H9 (cell line): ENCODE measurements at regions not wholly inside any gene's neighbourhood (a gene's known extent, or its start where the extent isn't known, plus 50 kb on each side); places are given as distances from the start of the nearest gene placed in this dataset.

ENCODE experiments used
- DNase-seq: peaks from one replicate; pipeline ENCODE4 v3.0.0-alpha.2; 2017
- H2AFZ ChIP-seq: one replicate; pipeline ENCODE4 v1.6.1; 2013; ENCODE audit warnings: mild to moderate bottlenecking, low read length, control low read depth, moderate library complexity
- H2AK5ac ChIP-seq: 2 replicates; pipeline ENCODE4 v1.6.1; 2013; ENCODE audit warnings: low read length, control low read depth, mixed read lengths; ENCODE audit not compliant: insufficient read length
- H2BK120ac ChIP-seq: one replicate; pipeline ENCODE4 v1.6.1; 2013; ENCODE audit warnings: low read depth, mild to moderate bottlenecking, low read length, control low read depth, inconsistent platforms; ENCODE audit not compliant: poor library complexity, severe bottlenecking
- H2BK12ac ChIP-seq: 2 replicates; pipeline ENCODE4 v1.6.1; 2013; ENCODE audit warnings: low read length, control low read depth, mixed read lengths, low read depth; ENCODE audit not compliant: insufficient read length
- H2BK15ac ChIP-seq: 2 replicates; pipeline ENCODE4 v1.6.1; 2013; ENCODE audit warnings: low read depth, low read length, control low read depth
- H2BK20ac ChIP-seq: one replicate; pipeline ENCODE4 v1.6.1; 2013; ENCODE audit warnings: low read depth, mild to moderate bottlenecking, low read length, control low read depth, inconsistent platforms; ENCODE audit not compliant: poor library complexity, severe bottlenecking
- H2BK5ac ChIP-seq: 2 replicates; pipeline ENCODE4 v1.6.1; 2013; ENCODE audit warnings: low read length, control low read depth, mixed read lengths; ENCODE audit not compliant: insufficient read length
- H3K14ac ChIP-seq: 2 replicates; pipeline ENCODE4 v1.6.1; 2013; ENCODE audit warnings: low read length, control low read depth; ENCODE audit not compliant: insufficient read depth
- H3K18ac ChIP-seq: 2 replicates; pipeline ENCODE4 v1.6.1; 2013; ENCODE audit warnings: low read depth, mild to moderate bottlenecking, mixed read lengths, low read length, control low read depth; ENCODE audit not compliant: insufficient read length
- H3K23ac ChIP-seq: 2 replicates; pipeline ENCODE4 v1.6.1; 2013; ENCODE audit warnings: low read length, control low read depth, mixed read lengths, low read depth; ENCODE audit not compliant: insufficient read length
- H3K23me2 ChIP-seq: 2 replicates; pipeline ENCODE4 v1.6.1; 2013; ENCODE audit warnings: low read depth, mild to moderate bottlenecking, mixed read lengths, low read length, control low read depth; ENCODE audit not compliant: insufficient read length, poor library complexity, severe bottlenecking
- H3K27ac ChIP-seq: 2 replicates; pipeline ENCODE4 v1.5.1; 2013; ENCODE audit warnings: low read length, control low read depth, mixed read lengths, low read depth; ENCODE audit not compliant: insufficient read length
- H3K27me3 ChIP-seq: 2 replicates; pipeline ENCODE4 v1.6.1; 2013; ENCODE audit warnings: low read length, control low read depth, inconsistent platforms; ENCODE audit not compliant: insufficient read depth
- H3K4ac ChIP-seq: 2 replicates; pipeline ENCODE4 v1.6.1; 2013; ENCODE audit warnings: low read depth, mild to moderate bottlenecking, control low read depth, inconsistent platforms, low read length, moderate library complexity
- H3K4me1 ChIP-seq: 2 replicates; pipeline ENCODE4 v1.6.1; 2013; ENCODE audit warnings: low read length, control low read depth, inconsistent platforms; ENCODE audit not compliant: insufficient read depth
- H3K4me2 ChIP-seq: 2 replicates; pipeline ENCODE4 v1.6.1; 2013; ENCODE audit warnings: low read length, control low read depth, mixed read lengths; ENCODE audit not compliant: insufficient read length, insufficient read depth
- H3K56ac ChIP-seq: 2 replicates; pipeline ENCODE4 v1.6.1; 2013; ENCODE audit warnings: low read depth, mild to moderate bottlenecking, mixed read lengths, low read length, control low read depth; ENCODE audit not compliant: insufficient read length
- H3K79me1 ChIP-seq: 2 replicates; pipeline ENCODE4 v1.6.1; 2013; ENCODE audit warnings: low read depth, mild to moderate bottlenecking, moderate library complexity, low read length, control low read depth, inconsistent platforms; ENCODE audit not compliant: insufficient read depth, poor library complexity, severe bottlenecking
- H3K79me2 ChIP-seq: 2 replicates; pipeline ENCODE4 v1.6.1; 2013; ENCODE audit warnings: low read length, control low read depth, inconsistent platforms; ENCODE audit not compliant: insufficient read depth
- H3K9ac ChIP-seq: 2 replicates; pipeline ENCODE4 v1.6.1; 2013; ENCODE audit warnings: low read length, control low read depth, mixed read lengths; ENCODE audit not compliant: insufficient read length; ENCODE audit errors: extremely low read depth
- H3K9me3 ChIP-seq: one replicate; pipeline ENCODE4 v1.6.1; 2013; ENCODE audit warnings: low read depth, low read length, inconsistent platforms; ENCODE audit not compliant: control insufficient read depth
- H3T11ph ChIP-seq: one replicate; pipeline ENCODE4 v1.6.1; 2013; ENCODE audit warnings: mild to moderate bottlenecking, low read length, control low read depth, inconsistent platforms
- H4K20me1 ChIP-seq: one replicate; pipeline ENCODE4 v1.6.1; 2013; ENCODE audit not compliant: control insufficient read depth, insufficient read length, insufficient read depth
- H4K5ac ChIP-seq: 2 replicates; pipeline ENCODE4 v1.6.1; 2013; ENCODE audit warnings: low read depth, mild to moderate bottlenecking, mixed read lengths, low read length, control low read depth; ENCODE audit not compliant: insufficient read length
- H4K8ac ChIP-seq: replicated peaks from 2 replicates; pipeline ENCODE4 v1.6.1; 2013; ENCODE audit warnings: low read length, control low read depth, mixed read lengths, low read depth; ENCODE audit not compliant: insufficient read length
- H4K91ac ChIP-seq: 2 replicates; pipeline ENCODE4 v1.6.1; 2013; ENCODE audit warnings: low read depth, mild to moderate bottlenecking, moderate library complexity, mixed read lengths, low read length, control low read depth; ENCODE audit not compliant: insufficient read length
- H3K27ac Mint-ChIP-seq, 3 experiments: 2 replicates in 2 of 3; 3 replicates in 1 of 3; pipeline ENCODE4 v1.8.0; 2020 to 2021; ENCODE audit warnings: mixed read lengths in 3 of 3, mild to moderate bottlenecking in 1 of 3, moderate library complexity in 1 of 3
- H3K27me3 Mint-ChIP-seq: 2 replicates; pipeline ENCODE4 v1.8.0; 2021; ENCODE audit warnings: low read depth, mild to moderate bottlenecking, moderate library complexity, mixed read lengths
- H3K36me3 Mint-ChIP-seq, 3 experiments: 2 replicates in 2 of 3; 3 replicates in 1 of 3; pipeline ENCODE4 v1.8.0; 2020 to 2021; ENCODE audit warnings: low read depth in 3 of 3, mixed read lengths in 3 of 3; ENCODE audit not compliant: insufficient read depth in 1 of 3
- H3K4me1 Mint-ChIP-seq, 2 experiments: 2 replicates each; pipeline ENCODE4 v1.8.0; 2020; ENCODE audit warnings: mixed read lengths in 2 of 2
- H3K4me3 Mint-ChIP-seq, 2 experiments: 2 replicates in 1 of 2; 3 replicates in 1 of 2; pipeline ENCODE4 v1.8.0; 2020 to 2021; ENCODE audit warnings: mild to moderate bottlenecking in 2 of 2, mixed read lengths in 2 of 2, moderate library complexity in 1 of 2
- H3K9me3 Mint-ChIP-seq, 2 experiments: 2 replicates in 1 of 2; 3 replicates in 1 of 2; pipeline ENCODE4 v1.8.0; 2020; ENCODE audit warnings: mild to moderate bottlenecking in 2 of 2, mixed read lengths in 2 of 2, moderate library complexity in 1 of 2
- CTCF ChIP-seq: fragments of 200-600 bp; sonication (generic); conservative IDR thresholded peaks from 3 replicates; pipeline ENCODE4 v1.8.0; 2021; ENCODE audit warnings: antibody characterized with exemption, mild to moderate bottlenecking
- WGBS: extraction: QIAGEN DNeasy Blood & Tissue Kit; methylation state at CpG from one replicate; pipeline ENCODE4 v1.1.7; 2013; ENCODE audit warnings: missing lambda C conversion rate, low lambda C conversion rate, mixed read lengths; ENCODE audit not compliant: insufficient read length; ENCODE audit errors: extremely low coverage; 5-methylcytosine and 5-hydroxymethylcytosine counted together

- Mint-ChIP-seq H3K36me3 (no peaks in the 10 kb centered on the region; a peak in 1 of 7 replicates), H3K4me3 (no peak overlapping the region), H3K4me1 (no peaks in the 10 kb centered on the region), H3K27ac (no peak overlapping the region), H3K27me3 (no peaks in the 10 kb centered on the region), H3K9me3 (no peaks in the 10 kb centered on the region; a peak in 1 of 5 replicates)
- Histone ChIP-seq H2BK120ac (no peak overlapping the region), H3K4me1 (no peaks in the 10 kb centered on the region), H4K8ac (no peak overlapping the region), H2BK20ac (no peak overlapping the region), H2BK15ac (no peak overlapping the region), H3T11ph (no peak overlapping the region), H3K4me2 (no peak overlapping the region), H2AFZ (no peak overlapping the region), H3K4ac (no peak overlapping the region), H4K5ac (no peak overlapping the region), H2BK12ac (no peak overlapping the region), H3K56ac (no peak overlapping the region), H2AK5ac (no peak overlapping the region), H2BK5ac (no peak overlapping the region), H3K79me2 (no peaks in the 10 kb centered on the region), H3K14ac (no peak overlapping the region), H4K91ac (no peak overlapping the region), H3K27me3 (no peaks in the 10 kb centered on the region), H3K23ac (no peak overlapping the region), H3K9me3 (no peaks in the 10 kb centered on the region), H3K23me2 (no peaks in the 10 kb centered on the region), H3K18ac (no peak overlapping the region), H4K20me1 (no peaks in the 10 kb centered on the region), H3K9ac (no peak overlapping the region), H3K27ac (no peak overlapping the region), H3K79me1 (no peaks in the 10 kb centered on the region)
- no peak for DNase-seq
- TF ChIP-seq CTCF = no peak
- WGBS = no CpG with 5 or more reads among the region's 3 CpGs
Measured at GRCh38 chr5:112573441-112573840, 154.4 kb upstream of the EPB41L4A start.
